ENCODE measurements at regions not wholly inside any gene's neighbourhood (a gene's known extent, or its start where the extent isn't known, plus 50 kb on each side); places are given as distances from the start of the nearest gene placed in this dataset.

- TF ChIP-seq SMC3 (IDR thresholded peaks at IDR 0.05; ENCODE audit: low read depth, low read length): no peak
- TF ChIP-seq CHD2 (IDR thresholded peaks at IDR 0.05; ENCODE audit: low read length, partially characterized antibody): no peak
- no peak for TF ChIP-seq CTCF (IDR thresholded peaks at IDR 0.05)
- no peak for TF ChIP-seq REST (IDR thresholded peaks at IDR 0.05; ENCODE audit: low read depth, low read length)
- no peak for TF ChIP-seq EP300 (IDR thresholded peaks at IDR 0.05; ENCODE audit: borderline replicate concordance in 1 of 2, low read depth in 1 of 2, low read length in 1 of 2)
- TF ChIP-seq POLR2AphosphoS5 (IDR thresholded peaks at IDR 0.05; ENCODE audit: low read depth, low read length): no peak
- no peak for TF ChIP-seq FOXM1 (IDR thresholded peaks at IDR 0.05; ENCODE audit: low read depth)
Measured at GRCh38 chr12:5254703-5255102, 177.2 kb upstream of the NTF3 start.
